ENCODE measurements at regions not wholly inside any gene's neighbourhood (a gene's known extent, or its start where the extent isn't known, plus 50 kb on each side); places are given as distances from the start of the nearest gene placed in this dataset.

DNA sequence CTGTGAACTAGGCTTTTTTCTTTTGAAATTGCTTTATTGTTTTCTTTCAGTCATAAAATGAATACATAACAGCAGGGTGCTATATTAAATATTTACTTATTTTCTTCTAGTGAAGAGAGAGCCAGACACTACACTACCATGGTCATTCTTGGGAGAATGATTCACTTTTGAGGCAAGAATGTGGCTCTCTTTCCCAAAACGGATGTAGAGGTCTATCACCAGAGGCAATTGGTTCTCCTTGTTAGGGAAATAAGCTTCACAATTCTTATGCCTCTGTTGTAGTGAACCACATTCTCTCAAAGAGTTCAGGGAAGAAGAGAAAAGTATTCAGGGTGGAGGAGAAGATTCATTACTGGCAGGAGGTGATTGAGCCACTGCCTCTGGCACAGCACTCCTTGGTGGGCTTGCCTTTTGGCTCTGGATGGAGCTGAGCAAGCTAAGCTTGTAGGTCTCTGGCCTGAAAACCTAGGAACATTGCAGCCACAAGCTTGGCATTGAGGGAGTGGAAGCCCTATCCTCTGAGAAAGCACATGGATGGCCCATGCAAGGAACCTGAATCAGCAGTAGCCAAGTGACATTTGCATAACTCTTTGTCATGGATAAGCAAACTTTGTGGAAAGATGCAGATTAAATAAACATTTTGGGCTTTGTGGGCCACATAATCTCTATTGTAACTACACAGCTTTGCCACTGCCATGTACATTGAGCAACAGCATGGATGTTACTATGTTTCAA is 179.0 kb upstream of the TNC start:
- DNase-seq (ENCODE audit: low read depth), result no peak
- TF ChIP-seq, protein P1, sequence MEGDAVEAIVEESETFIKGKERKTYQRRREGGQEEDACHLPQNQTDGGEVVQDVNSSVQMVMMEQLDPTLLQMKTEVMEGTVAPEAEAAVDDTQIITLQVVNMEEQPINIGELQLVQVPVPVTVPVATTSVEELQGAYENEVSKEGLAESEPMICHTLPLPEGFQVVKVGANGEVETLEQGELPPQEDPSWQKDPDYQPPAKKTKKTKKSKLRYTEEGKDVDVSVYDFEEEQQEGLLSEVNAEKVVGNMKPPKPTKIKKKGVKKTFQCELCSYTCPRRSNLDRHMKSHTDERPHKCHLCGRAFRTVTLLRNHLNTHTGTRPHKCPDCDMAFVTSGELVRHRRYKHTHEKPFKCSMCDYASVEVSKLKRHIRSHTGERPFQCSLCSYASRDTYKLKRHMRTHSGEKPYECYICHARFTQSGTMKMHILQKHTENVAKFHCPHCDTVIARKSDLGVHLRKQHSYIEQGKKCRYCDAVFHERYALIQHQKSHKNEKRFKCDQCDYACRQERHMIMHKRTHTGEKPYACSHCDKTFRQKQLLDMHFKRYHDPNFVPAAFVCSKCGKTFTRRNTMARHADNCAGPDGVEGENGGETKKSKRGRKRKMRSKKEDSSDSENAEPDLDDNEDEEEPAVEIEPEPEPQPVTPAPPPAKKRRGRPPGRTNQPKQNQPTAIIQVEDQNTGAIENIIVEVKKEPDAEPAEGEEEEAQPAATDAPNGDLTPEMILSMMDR (IDR thresholded peaks at IDR 0.05; ENCODE audit: control insufficient read depth, insufficient read depth, low read depth, low read length, missing control alignments), result no peak
- no peak overlapping the region for H3K4me3 ChIP-seq (ENCODE audit: control insufficient read depth, low read depth, low read length)

DNA sequence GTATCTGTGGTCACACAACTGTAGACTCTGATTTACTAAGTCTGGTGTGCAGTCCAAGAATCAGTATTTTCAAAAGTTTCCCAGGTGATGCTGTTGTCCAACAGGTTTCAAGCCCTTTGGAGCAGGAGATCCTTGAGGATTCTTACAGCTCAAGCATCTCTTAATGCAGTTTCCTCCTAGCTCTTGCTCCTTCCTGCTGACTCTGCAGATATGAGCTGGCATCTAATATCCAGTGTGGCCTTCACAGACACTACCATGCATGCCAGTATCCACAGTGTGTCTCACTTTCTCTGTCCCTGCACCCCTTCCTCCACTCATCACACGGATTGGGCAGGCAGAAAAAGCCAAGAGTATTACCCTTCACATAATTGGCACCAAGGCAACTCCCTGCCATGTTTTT is 182.2 kb upstream of the TNC start:
- no peak overlapping the region for H3K4me3 ChIP-seq (ENCODE audit: control insufficient read depth, low read depth, low read length)

DNA sequence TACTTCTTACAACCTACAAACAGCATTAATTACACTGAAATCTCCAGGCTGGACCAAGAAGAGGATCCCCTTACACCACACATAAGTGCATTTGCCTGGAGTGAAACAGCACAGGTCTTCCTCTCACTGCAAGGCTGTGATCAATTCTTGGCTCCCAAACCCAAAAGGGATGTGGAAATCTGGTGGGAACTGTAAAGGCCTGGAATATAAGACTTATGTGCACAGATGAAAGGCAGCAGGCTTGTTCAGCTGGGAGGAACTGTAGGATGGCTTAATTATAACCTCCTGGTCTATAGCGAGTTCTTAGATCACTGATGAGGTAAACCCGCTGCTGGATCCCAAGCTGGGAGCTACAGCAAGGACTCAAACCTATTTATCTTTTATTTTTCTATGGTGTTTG is 182.9 kb upstream of the TNC start:
- TF ChIP-seq, protein P1 (IDR thresholded peaks at IDR 0.05; ENCODE audit: control insufficient read depth, insufficient read depth, low read depth, low read length, missing control alignments), result no peak
- DNase-seq (ENCODE audit: low read depth), result no peak
- H3K4me3 ChIP-seq (ENCODE audit: control insufficient read depth, low read depth, low read length), result no peak overlapping the region

More for the DNA sequence above, 182.2 kb upstream of the TNC start:
- DNase-seq (ENCODE audit: low read depth), result no peak
- TF ChIP-seq, protein P1 (IDR thresholded peaks at IDR 0.05; ENCODE audit: control insufficient read depth, insufficient read depth, low read depth, low read length, missing control alignments), result no peak

DNA sequence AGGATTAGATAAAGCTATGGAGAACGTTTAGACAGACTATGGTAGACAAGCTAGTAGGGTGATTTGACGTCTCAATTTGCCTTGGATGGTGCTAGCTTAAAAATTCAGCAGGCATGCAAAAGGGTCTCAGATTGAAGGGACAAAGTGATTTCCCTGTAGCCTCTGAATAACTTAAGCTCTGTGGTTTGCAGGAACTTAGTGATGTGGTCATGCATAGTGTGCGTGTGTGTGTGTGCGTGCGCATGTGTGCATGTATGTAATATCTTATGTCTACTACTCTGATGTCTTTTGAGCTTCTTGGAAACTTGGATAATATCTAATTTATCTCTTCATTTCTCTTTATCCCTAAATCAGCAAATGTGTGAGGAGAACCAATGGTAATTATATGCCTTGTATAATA is 183.6 kb upstream of the TNC start:
- TF ChIP-seq, protein P1 (IDR thresholded peaks at IDR 0.05; ENCODE audit: control insufficient read depth, insufficient read depth, low read depth, low read length, missing control alignments), result no peak
- no peak for DNase-seq (ENCODE audit: low read depth)
- no peak overlapping the region for H3K4me3 ChIP-seq (ENCODE audit: control insufficient read depth, low read depth, low read length)

DNA sequence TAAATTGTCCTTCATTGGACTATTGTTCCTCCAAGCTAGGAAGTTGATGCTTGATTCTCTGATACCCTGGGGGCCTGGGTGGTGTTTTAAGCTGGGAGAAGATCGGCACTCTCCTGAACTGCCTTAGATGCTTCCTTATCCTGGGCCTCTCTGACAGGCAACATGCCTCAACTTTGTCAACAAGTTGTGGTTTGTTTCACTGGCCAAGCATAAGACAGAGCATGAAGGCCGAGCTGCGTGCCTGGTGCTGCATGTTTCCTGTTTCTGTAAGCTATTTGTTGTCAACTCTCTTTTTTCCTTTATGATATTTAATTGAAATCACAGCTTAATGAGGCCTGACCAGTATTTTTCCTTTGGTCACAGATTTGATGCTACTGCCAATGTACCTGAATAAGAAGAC is 187.6 kb upstream of the TNC start:
- no peak overlapping the region for H3K4me3 ChIP-seq (ENCODE audit: control insufficient read depth, low read depth, low read length)
- no peak for DNase-seq (ENCODE audit: low read depth)
- TF ChIP-seq, protein P1 (IDR thresholded peaks at IDR 0.05; ENCODE audit: control insufficient read depth, insufficient read depth, low read depth, low read length, missing control alignments), result no peak

DNA sequence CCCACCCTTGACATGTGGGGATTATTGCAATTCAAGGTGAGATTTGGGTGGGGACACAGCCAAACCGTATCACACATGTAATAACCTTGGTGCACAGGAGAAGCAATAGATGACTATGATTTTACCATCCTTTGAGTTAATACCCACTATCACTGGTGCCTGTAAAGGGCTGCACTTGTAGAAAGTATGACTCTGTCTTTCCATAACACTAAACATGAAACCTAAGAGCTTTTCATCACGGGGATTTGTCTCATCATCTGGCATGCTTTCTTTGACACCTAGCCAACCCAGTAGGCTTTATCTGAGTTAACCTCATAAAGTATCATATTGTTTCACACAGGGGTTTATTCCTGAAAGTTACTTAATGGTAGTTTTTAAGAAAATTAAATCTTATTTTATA is 188.9 kb upstream of the TNC start:
- H3K4me3 ChIP-seq (ENCODE audit: control insufficient read depth, low read depth, low read length), result no peak overlapping the region
- TF ChIP-seq, protein P1 (IDR thresholded peaks at IDR 0.05; ENCODE audit: control insufficient read depth, insufficient read depth, low read depth, low read length, missing control alignments), result no peak
- DNase-seq (ENCODE audit: low read depth), result peak; percentile 20

All from AG09309 (cell line).